ENCODE measurements at regions not wholly inside any gene's neighbourhood (a gene's known extent, or its start where the extent isn't known, plus 50 kb on each side); places are given as distances from the start of the nearest gene placed in this dataset.

DNA sequence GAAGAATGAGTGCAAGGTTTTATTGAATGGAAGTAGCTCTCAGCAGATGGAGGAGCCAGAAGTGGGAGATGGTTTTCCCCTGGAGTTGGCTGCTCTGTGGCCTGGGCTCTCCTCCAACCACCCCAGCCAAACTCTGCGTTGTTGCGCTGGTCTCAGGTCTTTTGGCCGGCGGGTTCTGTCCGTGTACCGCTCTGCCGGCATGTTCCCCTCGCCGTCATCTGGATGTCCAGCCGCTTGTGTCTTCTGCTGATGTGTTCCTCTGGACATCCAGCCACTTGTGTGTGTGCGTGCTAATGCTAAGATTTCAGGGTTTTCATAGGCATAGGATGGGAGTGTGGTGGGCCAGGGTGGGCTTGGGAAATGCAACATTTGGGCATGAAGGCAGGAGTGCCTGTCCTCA lies 1311.3 kb upstream of the TMEFF2 start:
- ChIA-PET POLR2A (no interaction called here), RAD21 (ENCODE audit: low non-redundant PET in 1 of 2, low total read pairs in 2 of 2, uncharacterized antibody in 2 of 2, unreplicated experiment in 2 of 2) (no interaction called here), CTCF (no interaction called here)
- no peak overlapping the region for H3K9ac ChIP-seq (ENCODE audit: low read length)
- H3K4me3 ChIP-seq (replicated peaks in 1 of 2; ENCODE audit: low read depth in 1 of 2, low read length in 2 of 2), result no peak overlapping the region
- no peaks in the 10 kb centered on the region for H4K20me1 ChIP-seq (ENCODE audit: insufficient read depth)
- intact Hi-C loops (cut with micrococcal nuclease), result no loop called here
- H3K9me3 ChIP-seq (ENCODE audit: control insufficient read depth in 1 of 2, insufficient read depth in 1 of 2, low read depth in 1 of 2, low read length in 2 of 2), result no peaks in the 10 kb centered on the region
- DNase-seq (ENCODE audit: low read depth, low spot score), result no peak
- H3K79me2 ChIP-seq (ENCODE audit: insufficient read depth, low read length), result no peaks in the 10 kb centered on the region
- no peak for ATAC-seq
- H3K36me3 ChIP-seq (ENCODE audit: control insufficient read depth in 1 of 2, insufficient read depth in 2 of 2, low read length in 2 of 2), result no peaks in the 10 kb centered on the region
- H3K27ac ChIP-seq (ENCODE audit: low read depth, low read length), result no peak overlapping the region
- no peaks in the 10 kb centered on the region for H3K4me1 ChIP-seq (ENCODE audit: control insufficient read depth in 1 of 2, insufficient read depth in 2 of 2, low read length in 2 of 2)
- no peak for TF ChIP-seq ZNF274 (IDR thresholded peaks at IDR 0.05; ENCODE audit: low read depth, low read length)
- no peak for TF ChIP-seq TCF7L2 (IDR thresholded peaks at IDR 0.05; ENCODE audit: borderline replicate concordance, extremely low read depth, insufficient read depth, insufficient read length)
- no peak for TF ChIP-seq EZH2phosphoT487 (IDR thresholded peaks at IDR 0.05; ENCODE audit: borderline replicate concordance)
- no peak overlapping the region for H2AFZ ChIP-seq (ENCODE audit: low read depth, low read length, poor library complexity, severe bottlenecking)
- no peak overlapping the region for H3K4me2 ChIP-seq (ENCODE audit: low read length)
- no peaks in the 10 kb centered on the region for H3K27me3 ChIP-seq (ENCODE audit: insufficient read depth, low read length)
- no TSS peak for BruUV-seq (replicated peaks)
- H3K9me2 ChIP-seq (ENCODE audit: insufficient read depth), result no peaks in the 10 kb centered on the region

DNA sequence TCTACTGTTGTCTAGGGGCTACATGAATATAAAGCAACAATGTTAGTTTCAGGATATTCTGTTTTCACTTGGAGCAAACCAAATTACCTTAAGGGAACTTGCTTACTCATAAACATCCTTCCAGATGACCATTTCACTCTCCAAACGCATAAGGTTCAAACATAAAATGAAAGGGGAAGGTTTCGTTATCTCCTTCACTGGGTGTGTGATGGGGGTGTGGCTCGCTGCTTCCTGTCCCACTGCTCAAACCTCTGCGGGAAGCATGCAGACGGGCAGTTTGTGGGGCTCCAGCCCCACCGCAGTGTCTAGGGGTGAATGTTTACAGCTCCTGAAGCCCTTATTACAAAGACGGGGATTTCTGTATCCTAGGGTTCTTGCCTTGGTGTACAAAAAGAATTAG lies 1310.9 kb upstream of the TMEFF2 start:
- Histone ChIP-seq H3K4me1 (ENCODE audit: control insufficient read depth in 1 of 2, insufficient read depth in 2 of 2, low read length in 2 of 2) (no peaks in the 10 kb centered on the region), H4K20me1 (ENCODE audit: insufficient read depth) (no peaks in the 10 kb centered on the region), H3K9me2 (ENCODE audit: insufficient read depth) (no peaks in the 10 kb centered on the region), H3K4me3 (replicated peaks in 1 of 2; ENCODE audit: low read depth in 1 of 2, low read length in 2 of 2) (no peak overlapping the region), H3K36me3 (ENCODE audit: control insufficient read depth in 1 of 2, insufficient read depth in 2 of 2, low read length in 2 of 2) (no peaks in the 10 kb centered on the region), H3K27ac (ENCODE audit: low read depth, low read length) (no peak overlapping the region), H3K4me2 (ENCODE audit: low read length) (no peak overlapping the region), H3K79me2 (ENCODE audit: insufficient read depth, low read length) (no peaks in the 10 kb centered on the region), H3K9me3 (ENCODE audit: control insufficient read depth in 1 of 2, insufficient read depth in 1 of 2, low read depth in 1 of 2, low read length in 2 of 2) (no peaks in the 10 kb centered on the region), H2AFZ (ENCODE audit: low read depth, low read length, poor library complexity, severe bottlenecking) (no peak overlapping the region), H3K9ac (ENCODE audit: low read length) (no peak overlapping the region), H3K27me3 (ENCODE audit: insufficient read depth, low read length) (no peaks in the 10 kb centered on the region)
- no TSS peak for BruUV-seq (replicated peaks)
- intact Hi-C loops (cut with micrococcal nuclease), result no loop called here
- POLR2A ChIA-PET, result no interaction called here
- RAD21 ChIA-PET (ENCODE audit: low non-redundant PET in 1 of 2, low total read pairs in 2 of 2, uncharacterized antibody in 2 of 2, unreplicated experiment in 2 of 2), result no interaction called here
- CTCF ChIA-PET, result no interaction called here
- DNase-seq (ENCODE audit: low read depth, low spot score) (no peak), ATAC-seq (no peak)
- no peak for TF ChIP-seq REST (IDR thresholded peaks at IDR 0.05; ENCODE audit: low read depth)
- no peak for TF ChIP-seq POLR2A (IDR thresholded peaks at IDR 0.05; ENCODE audit: borderline replicate concordance, extremely low read depth, insufficient read depth, insufficient read length)
- TF ChIP-seq SRF (IDR thresholded peaks at IDR 0.05; ENCODE audit: low read depth), result no peak
- TF ChIP-seq EGR1 (IDR thresholded peaks at IDR 0.05; ENCODE audit: low read depth), result no peak
- no peak for TF ChIP-seq POLR2AphosphoS5 (IDR thresholded peaks at IDR 0.05; ENCODE audit: low read depth, low read length)
- no peak for TF ChIP-seq ZNF274 (IDR thresholded peaks at IDR 0.05; ENCODE audit: low read depth, low read length)
- TF ChIP-seq SIN3A (IDR thresholded peaks at IDR 0.05; ENCODE audit: low read depth), result no peak
- TF ChIP-seq, protein P1, sequence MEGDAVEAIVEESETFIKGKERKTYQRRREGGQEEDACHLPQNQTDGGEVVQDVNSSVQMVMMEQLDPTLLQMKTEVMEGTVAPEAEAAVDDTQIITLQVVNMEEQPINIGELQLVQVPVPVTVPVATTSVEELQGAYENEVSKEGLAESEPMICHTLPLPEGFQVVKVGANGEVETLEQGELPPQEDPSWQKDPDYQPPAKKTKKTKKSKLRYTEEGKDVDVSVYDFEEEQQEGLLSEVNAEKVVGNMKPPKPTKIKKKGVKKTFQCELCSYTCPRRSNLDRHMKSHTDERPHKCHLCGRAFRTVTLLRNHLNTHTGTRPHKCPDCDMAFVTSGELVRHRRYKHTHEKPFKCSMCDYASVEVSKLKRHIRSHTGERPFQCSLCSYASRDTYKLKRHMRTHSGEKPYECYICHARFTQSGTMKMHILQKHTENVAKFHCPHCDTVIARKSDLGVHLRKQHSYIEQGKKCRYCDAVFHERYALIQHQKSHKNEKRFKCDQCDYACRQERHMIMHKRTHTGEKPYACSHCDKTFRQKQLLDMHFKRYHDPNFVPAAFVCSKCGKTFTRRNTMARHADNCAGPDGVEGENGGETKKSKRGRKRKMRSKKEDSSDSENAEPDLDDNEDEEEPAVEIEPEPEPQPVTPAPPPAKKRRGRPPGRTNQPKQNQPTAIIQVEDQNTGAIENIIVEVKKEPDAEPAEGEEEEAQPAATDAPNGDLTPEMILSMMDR (IDR thresholded peaks at IDR 0.05 in 2 of 3, conservative IDR thresholded peaks at IDR 0.05 in 1 of 3; ENCODE audit: borderline replicate concordance in 1 of 3, insufficient read depth in 1 of 3, low read depth in 2 of 3, low read length in 2 of 3), result no peak
- no peak for TF ChIP-seq YY1 (IDR thresholded peaks at IDR 0.05; ENCODE audit: extremely low read depth, insufficient replicate concordance, low read depth, low read length)
- TF ChIP-seq, protein P2, sequence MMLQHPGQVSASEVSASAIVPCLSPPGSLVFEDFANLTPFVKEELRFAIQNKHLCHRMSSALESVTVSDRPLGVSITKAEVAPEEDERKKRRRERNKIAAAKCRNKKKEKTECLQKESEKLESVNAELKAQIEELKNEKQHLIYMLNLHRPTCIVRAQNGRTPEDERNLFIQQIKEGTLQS (IDR thresholded peaks at IDR 0.05), result no peak
- TF ChIP-seq FOSL1 (IDR thresholded peaks at IDR 0.05; ENCODE audit: low read depth), result no peak
- no peak for TF ChIP-seq SP1 (IDR thresholded peaks at IDR 0.05; ENCODE audit: low read depth)
- no peak for TF ChIP-seq ZFX (IDR thresholded peaks at IDR 0.05)
- TF ChIP-seq EZH2 (IDR thresholded peaks at IDR 0.05), result no peak
- TF ChIP-seq CEBPB (IDR thresholded peaks at IDR 0.05; ENCODE audit: low read depth), result no peak
- TF ChIP-seq TCF7L2 (IDR thresholded peaks at IDR 0.05; ENCODE audit: borderline replicate concordance, extremely low read depth, insufficient read depth, insufficient read length), result no peak
- TF ChIP-seq JUND (IDR thresholded peaks at IDR 0.05), result no peak

Measured in HCT116 (cell line).